ENCODE measurements at regions not wholly inside any gene's neighbourhood (a gene's known extent, or its start where the extent isn't known, plus 50 kb on each side); places are given as distances from the start of the nearest gene placed in this dataset.

DNA sequence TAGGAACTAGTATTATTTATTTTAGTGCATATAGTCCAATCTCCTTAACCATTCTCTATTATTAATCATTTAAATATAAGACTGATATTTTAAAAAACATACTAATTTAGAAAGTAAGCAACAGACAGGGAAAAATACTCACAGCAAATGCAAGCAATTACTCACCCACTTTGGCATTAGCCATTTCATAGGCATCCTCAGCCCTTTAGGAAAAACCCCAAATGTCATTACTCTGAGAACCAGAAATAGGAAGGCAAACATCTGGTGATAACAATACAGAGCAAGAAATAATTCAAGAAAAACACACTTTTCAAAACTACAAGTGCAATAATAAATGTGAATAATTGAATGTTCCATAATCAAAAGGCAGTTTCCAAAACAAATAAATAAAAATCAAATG, 545.1 kb downstream of the PLPP3 start:
- Histone ChIP-seq H3K23ac (ENCODE audit: insufficient read length, low read depth, low read length) (no peak overlapping the region), H2AFZ (ENCODE audit: low read length) (no peak overlapping the region), H3K79me2 (ENCODE audit: insufficient read depth, low read length) (no peaks in the 10 kb centered on the region), H3K14ac (ENCODE audit: insufficient read depth, low read length) (no peak overlapping the region), H4K8ac (replicated peaks; ENCODE audit: insufficient read length, low read depth, low read length) (no peak overlapping the region), H3K4me1 (ENCODE audit: insufficient read depth, low read length) (no peaks in the 10 kb centered on the region), H3K79me1 (ENCODE audit: insufficient read depth, low read depth, low read length, poor library complexity, severe bottlenecking) (no peaks in the 10 kb centered on the region), H3K18ac (ENCODE audit: insufficient read length, low read depth, low read length) (no peak overlapping the region), H3K23me2 (ENCODE audit: insufficient read length, low read depth, low read length, poor library complexity, severe bottlenecking) (no peaks in the 10 kb centered on the region), H4K91ac (ENCODE audit: insufficient read length, low read depth, low read length) (no peak overlapping the region), H2BK5ac (ENCODE audit: insufficient read length, low read length) (no peak overlapping the region), H2BK12ac (ENCODE audit: insufficient read length, low read depth, low read length) (no peak overlapping the region), H4K20me1 (ENCODE audit: control insufficient read depth, insufficient read depth, insufficient read length) (no peaks in the 10 kb centered on the region), H2BK120ac (ENCODE audit: low read depth, low read length, poor library complexity, severe bottlenecking) (no peak overlapping the region), H3K9me3 (ENCODE audit: control insufficient read depth, low read depth, low read length) (no peaks in the 10 kb centered on the region), H3K9ac (ENCODE audit: extremely low read depth, insufficient read length, low read length) (no peak overlapping the region), H3K27ac (ENCODE audit: insufficient read length, low read depth, low read length) (no peak overlapping the region), H2AK5ac (ENCODE audit: insufficient read length, low read length) (no peak overlapping the region), H3K27me3 (ENCODE audit: insufficient read depth, low read length) (no peaks in the 10 kb centered on the region), H3K56ac (ENCODE audit: insufficient read length, low read depth, low read length) (no peak overlapping the region), H2BK15ac (ENCODE audit: low read depth, low read length) (no peak overlapping the region), H3T11ph (ENCODE audit: low read length) (no peak overlapping the region), H3K4me2 (ENCODE audit: insufficient read depth, insufficient read length, low read length) (no peak overlapping the region), H4K5ac (ENCODE audit: insufficient read length, low read depth, low read length) (no peak overlapping the region), H3K4ac (ENCODE audit: low read depth, low read length) (no peak overlapping the region), H2BK20ac (ENCODE audit: low read depth, low read length, poor library complexity, severe bottlenecking) (no peak overlapping the region)
- no peaks in the 10 kb centered on the region for H3K36me3 Mint-ChIP-seq (ENCODE audit: insufficient read depth in 1 of 3, low read depth in 3 of 3)
- H3K4me3 Mint-ChIP-seq, result no peak overlapping the region
- no peak for DNase-seq
- TF ChIP-seq, protein P1, sequence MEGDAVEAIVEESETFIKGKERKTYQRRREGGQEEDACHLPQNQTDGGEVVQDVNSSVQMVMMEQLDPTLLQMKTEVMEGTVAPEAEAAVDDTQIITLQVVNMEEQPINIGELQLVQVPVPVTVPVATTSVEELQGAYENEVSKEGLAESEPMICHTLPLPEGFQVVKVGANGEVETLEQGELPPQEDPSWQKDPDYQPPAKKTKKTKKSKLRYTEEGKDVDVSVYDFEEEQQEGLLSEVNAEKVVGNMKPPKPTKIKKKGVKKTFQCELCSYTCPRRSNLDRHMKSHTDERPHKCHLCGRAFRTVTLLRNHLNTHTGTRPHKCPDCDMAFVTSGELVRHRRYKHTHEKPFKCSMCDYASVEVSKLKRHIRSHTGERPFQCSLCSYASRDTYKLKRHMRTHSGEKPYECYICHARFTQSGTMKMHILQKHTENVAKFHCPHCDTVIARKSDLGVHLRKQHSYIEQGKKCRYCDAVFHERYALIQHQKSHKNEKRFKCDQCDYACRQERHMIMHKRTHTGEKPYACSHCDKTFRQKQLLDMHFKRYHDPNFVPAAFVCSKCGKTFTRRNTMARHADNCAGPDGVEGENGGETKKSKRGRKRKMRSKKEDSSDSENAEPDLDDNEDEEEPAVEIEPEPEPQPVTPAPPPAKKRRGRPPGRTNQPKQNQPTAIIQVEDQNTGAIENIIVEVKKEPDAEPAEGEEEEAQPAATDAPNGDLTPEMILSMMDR (conservative IDR thresholded peaks at IDR 0.05), result no peak
- H3K27ac Mint-ChIP-seq, result no peak overlapping the region
- H3K27me3 Mint-ChIP-seq (ENCODE audit: low read depth), result peaks cover 2% of the 10 kb centered on the region; the same call in 1 of the 2 replicates
- no peaks in the 10 kb centered on the region for H3K4me1 Mint-ChIP-seq
- H3K9me3 Mint-ChIP-seq, result 0 out of 5 replicates have a peak, but pooled peaks cover 0 to 2% of the 10 kb centered on the region in 2 experiments

Measured in H9 (cell line).